IPS-11a (cell line): ENCODE measurements at regions not wholly inside any gene's neighbourhood (a gene's known extent, or its start where the extent isn't known, plus 50 kb on each side); places are given as distances from the start of the nearest gene placed in this dataset.
"Not testable (repeated sequence)": the region's sequence is repeated elsewhere in the genome, so short reads cannot be mapped to it uniquely, and the experiment has no call there.

Experiments
- H3K4me3 ChIP-seq: one replicate; pipeline ENCODE4 v1.5.1; 2013; ENCODE audit warnings: low read depth, low read length, control low read depth

GRCh38 chr20:53676987-53677386 is 83.3 kb upstream of the ZNF217 start:
- no peak overlapping the region for H3K4me3 ChIP-seq

GRCh38 chr20:53676519-53676822 is 82.8 kb upstream of the ZNF217 start:
- no peak overlapping the region for H3K4me3 ChIP-seq

- H3K4me3 ChIP-seq, result no peak overlapping the region
Observed at GRCh38 chr20:53672484-53673129, 79.0 kb upstream of the ZNF217 start.

GRCh38 chr20:53671370-53671769 is 77.7 kb upstream of the ZNF217 start:
- no peak overlapping the region for H3K4me3 ChIP-seq

GRCh38 chr20:53669517-53670313 is 76.1 kb upstream of the ZNF217 start:
- not testable (repeated sequence) for H3K4me3 ChIP-seq

- H3K4me3 ChIP-seq, result no peak overlapping the region
Observed at GRCh38 chr20:53668992-53669391, 75.4 kb upstream of the ZNF217 start.

- no peak overlapping the region for H3K4me3 ChIP-seq
Observed at GRCh38 chr20:53666144-53666543, 72.5 kb upstream of the ZNF217 start.

GRCh38 chr20:53664121-53664520 is 70.5 kb upstream of the ZNF217 start:
- H3K4me3 ChIP-seq, result no peak overlapping the region

- not testable (repeated sequence) for H3K4me3 ChIP-seq
Observed at GRCh38 chr20:53663521-53663920, 69.9 kb upstream of the ZNF217 start.

GRCh38 chr20:53662595-53662994 is 69.0 kb upstream of the ZNF217 start:
- no peak overlapping the region for H3K4me3 ChIP-seq

GRCh38 chr20:53660947-53661381 is 67.3 kb upstream of the ZNF217 start:
- no peak overlapping the region for H3K4me3 ChIP-seq

GRCh38 chr20:53660078-53660909 is 66.7 kb upstream of the ZNF217 start:
- peak overlapping the region; percentile 36 for H3K4me3 ChIP-seq

GRCh38 chr20:53658973-53659372 is 65.3 kb upstream of the ZNF217 start:
- no peak overlapping the region for H3K4me3 ChIP-seq

- no peak overlapping the region for H3K4me3 ChIP-seq
Observed at GRCh38 chr20:53658322-53658721, 64.7 kb upstream of the ZNF217 start.

- no peak overlapping the region for H3K4me3 ChIP-seq
Observed at GRCh38 chr20:53657732-53658131, 64.1 kb upstream of the ZNF217 start.

GRCh38 chr20:53657279-53657678 is 63.6 kb upstream of the ZNF217 start:
- no peak overlapping the region for H3K4me3 ChIP-seq

- no peak overlapping the region for H3K4me3 ChIP-seq
Observed at GRCh38 chr20:53656293-53657202, 62.9 kb upstream of the ZNF217 start.

GRCh38 chr20:53655625-53656292 is 62.1 kb upstream of the ZNF217 start:
- no peak overlapping the region for H3K4me3 ChIP-seq

GRCh38 chr20:53654932-53655624 is 61.4 kb upstream of the ZNF217 start:
- no peak overlapping the region for H3K4me3 ChIP-seq

- not testable (repeated sequence) for H3K4me3 ChIP-seq
Observed at GRCh38 chr20:53654521-53654920, 60.9 kb upstream of the ZNF217 start.
